HG02623 (cell line): ENCODE measurements at regions not wholly inside any gene's neighbourhood (a gene's known extent, or its start where the extent isn't known, plus 50 kb on each side); places are given as distances from the start of the nearest gene placed in this dataset.

Experiments
- ATAC-seq: cut with Tn5 transposase; IDR thresholded peaks from one replicate; pipeline ENCODE4 v1.9.1; 2021; ENCODE audit warnings: moderate library complexity; ENCODE audit not compliant: unreplicated experiment

GRCh38 chr11:37699644-37700043, 1101.6 kb upstream of the RAG2 start:
- no peak for ATAC-seq

- ATAC-seq = no peak
Measured at GRCh38 chr11:37695283-37695682, 1097.2 kb upstream of the RAG2 start.

GRCh38 chr11:37689951-37690350, 1091.9 kb upstream of the RAG2 start:
- ATAC-seq = no peak

- no peak for ATAC-seq
Measured at GRCh38 chr11:37688456-37688855, 1090.4 kb upstream of the RAG2 start.

GRCh38 chr11:37687130-37687529, 1089.1 kb upstream of the RAG2 start:
- ATAC-seq = no peak

- no peak for ATAC-seq
Measured at GRCh38 chr11:37671321-37671720, 1073.3 kb upstream of the RAG2 start.

- ATAC-seq = no peak
Measured at GRCh38 chr11:37666960-37667359, 1068.9 kb upstream of the RAG2 start.

- no peak for ATAC-seq
Measured at GRCh38 chr11:37657645-37658044, 1059.6 kb upstream of the RAG2 start.

- no peak for ATAC-seq
Measured at GRCh38 chr11:37647767-37648166, 1049.7 kb upstream of the RAG2 start.

GRCh38 chr11:37643968-37644367, 1045.9 kb upstream of the RAG2 start:
- ATAC-seq = no peak

- ATAC-seq = no peak
Measured at GRCh38 chr11:37642296-37642695, 1044.3 kb upstream of the RAG2 start.

- ATAC-seq = no peak
Measured at GRCh38 chr11:37632748-37633147, 1034.7 kb upstream of the RAG2 start.

- no peak for ATAC-seq
Measured at GRCh38 chr11:37630866-37631265, 1032.8 kb upstream of the RAG2 start.

GRCh38 chr11:37623778-37624177, 1025.7 kb upstream of the RAG2 start:
- ATAC-seq = no peak

- no peak for ATAC-seq
Measured at GRCh38 chr11:37621662-37622061, 1023.6 kb upstream of the RAG2 start.

- ATAC-seq = no peak
Measured at GRCh38 chr11:37616291-37616690, 1018.3 kb upstream of the RAG2 start.

- no peak for ATAC-seq
Measured at GRCh38 chr11:37613031-37613430, 1015.0 kb upstream of the RAG2 start.

GRCh38 chr11:37612146-37612545, 1014.1 kb upstream of the RAG2 start:
- ATAC-seq = no peak

GRCh38 chr11:37605229-37605628, 1007.2 kb upstream of the RAG2 start:
- no peak for ATAC-seq

- no peak for ATAC-seq
Measured at GRCh38 chr11:37598381-37598780, 1000.3 kb upstream of the RAG2 start.

- ATAC-seq = no peak
Measured at GRCh38 chr11:37597776-37598175, 999.7 kb upstream of the RAG2 start.

- no peak for ATAC-seq
Measured at GRCh38 chr11:37595845-37596244, 997.8 kb upstream of the RAG2 start.

- no peak for ATAC-seq
Measured at GRCh38 chr11:37574361-37574760, 976.3 kb upstream of the RAG2 start.
